NCI-H1105 treated with DMSO at 0.1 percent for 48 hours (cell line): ENCODE measurements at regions not wholly inside any gene's neighbourhood (a gene's known extent, or its start where the extent isn't known, plus 50 kb on each side); places are given as distances from the start of the nearest gene placed in this dataset.
"Not testable (repeated sequence)": the region's sequence is repeated elsewhere in the genome, so short reads cannot be mapped to it uniquely, and the experiment has no call there.

Experiments
- DNase-seq: peaks from one replicate; lab custom pipeline; 2025; lab: John Stamatoyannopoulos, UW

- no peak for DNase-seq
Measured at GRCh38 chr1:189646066-189646465, 831.6 kb downstream of the BRINP3 start.

GRCh38 chr1:189654906-189655305 is 822.8 kb downstream of the BRINP3 start:
- DNase-seq: no peak

GRCh38 chr1:189656628-189657530 is 820.8 kb downstream of the BRINP3 start:
- DNase-seq: no peak

- DNase-seq: no peak
Measured at GRCh38 chr1:189657715-189658114, 819.9 kb downstream of the BRINP3 start.

GRCh38 chr1:189658381-189658780 is 819.3 kb downstream of the BRINP3 start:
- DNase-seq: no peak

- no peak for DNase-seq
Measured at GRCh38 chr1:189659731-189660130, 817.9 kb downstream of the BRINP3 start.

- DNase-seq: no peak
Measured at GRCh38 chr1:189662190-189662589, 815.5 kb downstream of the BRINP3 start.

GRCh38 chr1:189669846-189670245 is 807.8 kb downstream of the BRINP3 start:
- DNase-seq: no peak

- no peak for DNase-seq
Measured at GRCh38 chr1:189673217-189673616, 804.4 kb downstream of the BRINP3 start.

GRCh38 chr1:189675712-189676244 is 801.9 kb downstream of the BRINP3 start:
- no peak for DNase-seq

- DNase-seq: no peak
Measured at GRCh38 chr1:189678779-189679178, 798.9 kb downstream of the BRINP3 start.

- peak; percentile 5 for DNase-seq
Measured at GRCh38 chr1:189681252-189681919, 796.3 kb downstream of the BRINP3 start.

- peak; percentile 39 for DNase-seq
Measured at GRCh38 chr1:189682591-189682990, 795.1 kb downstream of the BRINP3 start.

- no peak for DNase-seq
Measured at GRCh38 chr1:189686288-189686687, 791.4 kb downstream of the BRINP3 start.

- DNase-seq: no peak
Measured at GRCh38 chr1:189693140-189693539, 784.5 kb downstream of the BRINP3 start.

GRCh38 chr1:189696297-189696696 is 781.4 kb downstream of the BRINP3 start:
- no peak for DNase-seq

- no peak for DNase-seq
Measured at GRCh38 chr1:189697113-189697512, 780.6 kb downstream of the BRINP3 start.

- DNase-seq: no peak
Measured at GRCh38 chr1:189701606-189702005, 776.1 kb downstream of the BRINP3 start.

GRCh38 chr1:189706594-189706993 is 771.1 kb downstream of the BRINP3 start:
- no peak for DNase-seq

GRCh38 chr1:189708674-189709073 is 769.0 kb downstream of the BRINP3 start:
- DNase-seq: no peak

- not testable (repeated sequence) for DNase-seq
Measured at GRCh38 chr1:189718147-189718795, 759.4 kb downstream of the BRINP3 start.

- DNase-seq: no peak
Measured at GRCh38 chr1:189726806-189727205, 750.9 kb downstream of the BRINP3 start.
